PC-9 (cell line): ENCODE measurements at regions not wholly inside any gene's neighbourhood (a gene's known extent, or its start where the extent isn't known, plus 50 kb on each side); places are given as distances from the start of the nearest gene placed in this dataset.

Source experiments
- BruUV-seq: library from RNA; stranded (reverse); fragments of 400-500 nt; replicated peaks from 2 replicates; lab custom pipeline; 2021; lab: Mats Ljungman, UMichigan
- CTCF ChIA-PET: fragments of 300-600 bp; sonication (Branson Sonifier 250); formaldehyde crosslinking; loops from one replicate; lab custom pipeline; 2022; ENCODE audit warnings: antibody characterized with exemption; lab: Charles Lee
- POLR2A ChIA-PET: fragments of 300-600 bp; sonication (Branson Sonifier 250); formaldehyde crosslinking; loops from one replicate; lab custom pipeline; 2022; ENCODE audit warnings: antibody characterized with exemption; ENCODE audit not compliant: unreplicated experiment; lab: Charles Lee
- DNase-seq, 2 experiments: peaks; one replicate each; pipeline versions ENCODE4 v3.0.0 to v3.0.0-alpha.2; 2015 to 2022; ENCODE audit warnings: mixed read lengths in 1 of 2
- H2AFZ ChIP-seq: fragments of 200-600 bp; sonication (generic); 2 replicates; pipeline ENCODE4 v1.8.1; 2017; ENCODE audit warnings: antibody characterized with exemption
- H3F3A ChIP-seq: fragments of 200-600 bp; sonication (generic); 2 replicates; pipeline ENCODE4 v1.8.1; 2017; ENCODE audit warnings: antibody characterized with exemption, mild to moderate bottlenecking, low read depth; ENCODE audit not compliant: insufficient read depth
- H3K27ac ChIP-seq: fragments of 200-600 bp; sonication (generic); 2 replicates; pipeline ENCODE4 v1.6.1; 2016; ENCODE audit warnings: mixed run types
- H3K27me3 ChIP-seq: fragments of 200-600 bp; sonication (generic); 2 replicates; pipeline ENCODE4 v1.6.1; 2016; ENCODE audit warnings: low read depth, mixed run types; ENCODE audit not compliant: insufficient read depth
- H3K36me3 ChIP-seq: fragments of 200-600 bp; sonication (generic); 2 replicates; pipeline ENCODE4 v1.6.1; 2016; ENCODE audit warnings: low read depth, mixed run types
- H3K4me1 ChIP-seq: fragments of 200-600 bp; sonication (generic); replicated peaks from 2 replicates; pipeline ENCODE4 v1.6.1; 2016; ENCODE audit warnings: mixed run types; ENCODE audit not compliant: insufficient read depth
- H3K4me2 ChIP-seq: fragments of 200-600 bp; sonication (generic); 2 replicates; pipeline ENCODE4 v1.6.1; 2017; ENCODE audit warnings: mixed run types
- H3K4me3 ChIP-seq: fragments of 200-600 bp; sonication (generic); 2 replicates; pipeline ENCODE4 v1.6.1; 2016; ENCODE audit warnings: mixed run types
- H3K79me2 ChIP-seq: fragments of 200-600 bp; sonication (generic); 2 replicates; pipeline ENCODE4 v1.6.1; 2017; ENCODE audit warnings: low read depth, mixed run types
- H3K9me2 ChIP-seq: fragments of 200-600 bp; sonication (generic); 2 replicates; pipeline ENCODE4 v1.8.1; 2017; ENCODE audit warnings: mild to moderate bottlenecking; ENCODE audit not compliant: insufficient read depth
- H3K9me3 ChIP-seq: fragments of 200-600 bp; sonication (generic); 2 replicates; pipeline ENCODE4 v1.8.1; 2016; ENCODE audit warnings: low read depth; ENCODE audit not compliant: insufficient read depth
- H4K20me1 ChIP-seq: fragments of 200-600 bp; sonication (generic); 2 replicates; pipeline ENCODE4 v1.8.1; 2017; ENCODE audit not compliant: insufficient read depth
- EZH2 ChIP-seq: fragments of 200-600 bp; sonication (generic); IDR thresholded peaks from 2 replicates; pipeline ENCODE4 v1.8.0; 2017; ENCODE audit warnings: antibody characterized with exemption, low read depth
- intact Hi-C: fragments of 100-400 bp; cut with micrococcal nuclease; formaldehyde crosslinking; loops from one replicate; pipeline ENCODE4 v1.10.0; 2022; ENCODE audit not compliant: unreplicated experiment
- TF ChIP-seq, protein P1 (sequence below): fragments of 200-600 bp; sonication (generic); conservative IDR thresholded peaks from 2 replicates; pipeline ENCODE4 v1.6.1; 2017; ENCODE audit warnings: mixed run types, antibody characterized with exemption, mild to moderate bottlenecking, moderate library complexity

- Histone ChIP-seq H4K20me1 (no peaks in the 10 kb centered on the region), H3K9me3 (no peaks in the 10 kb centered on the region), H3K27me3 (no peaks in the 10 kb centered on the region), H3F3A (no peaks in the 10 kb centered on the region), H3K4me1 (peaks cover 5% of the 10 kb centered on the region; the same call in 1 of the 2 replicates), H3K27ac (no peak overlapping the region), H3K4me3 (no peak overlapping the region), H3K4me2 (no peak overlapping the region), H3K9me2 (no peaks in the 10 kb centered on the region), H2AFZ (no peak overlapping the region), H3K79me2 (no peaks in the 10 kb centered on the region), H3K36me3 (no peaks in the 10 kb centered on the region)
- ChIA-PET POLR2A (no interaction called here), CTCF (no interaction called here)
- DNase-seq, result no peak
- intact Hi-C loops, result no loop called here
- no TSS peak for BruUV-seq
- TF ChIP-seq EZH2, result no peak
- TF ChIP-seq, protein P1, sequence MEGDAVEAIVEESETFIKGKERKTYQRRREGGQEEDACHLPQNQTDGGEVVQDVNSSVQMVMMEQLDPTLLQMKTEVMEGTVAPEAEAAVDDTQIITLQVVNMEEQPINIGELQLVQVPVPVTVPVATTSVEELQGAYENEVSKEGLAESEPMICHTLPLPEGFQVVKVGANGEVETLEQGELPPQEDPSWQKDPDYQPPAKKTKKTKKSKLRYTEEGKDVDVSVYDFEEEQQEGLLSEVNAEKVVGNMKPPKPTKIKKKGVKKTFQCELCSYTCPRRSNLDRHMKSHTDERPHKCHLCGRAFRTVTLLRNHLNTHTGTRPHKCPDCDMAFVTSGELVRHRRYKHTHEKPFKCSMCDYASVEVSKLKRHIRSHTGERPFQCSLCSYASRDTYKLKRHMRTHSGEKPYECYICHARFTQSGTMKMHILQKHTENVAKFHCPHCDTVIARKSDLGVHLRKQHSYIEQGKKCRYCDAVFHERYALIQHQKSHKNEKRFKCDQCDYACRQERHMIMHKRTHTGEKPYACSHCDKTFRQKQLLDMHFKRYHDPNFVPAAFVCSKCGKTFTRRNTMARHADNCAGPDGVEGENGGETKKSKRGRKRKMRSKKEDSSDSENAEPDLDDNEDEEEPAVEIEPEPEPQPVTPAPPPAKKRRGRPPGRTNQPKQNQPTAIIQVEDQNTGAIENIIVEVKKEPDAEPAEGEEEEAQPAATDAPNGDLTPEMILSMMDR, result no peak
Observed at GRCh38 chr20:51135926-51136715, 113.2 kb upstream of the KCNG1 start.

DNA sequence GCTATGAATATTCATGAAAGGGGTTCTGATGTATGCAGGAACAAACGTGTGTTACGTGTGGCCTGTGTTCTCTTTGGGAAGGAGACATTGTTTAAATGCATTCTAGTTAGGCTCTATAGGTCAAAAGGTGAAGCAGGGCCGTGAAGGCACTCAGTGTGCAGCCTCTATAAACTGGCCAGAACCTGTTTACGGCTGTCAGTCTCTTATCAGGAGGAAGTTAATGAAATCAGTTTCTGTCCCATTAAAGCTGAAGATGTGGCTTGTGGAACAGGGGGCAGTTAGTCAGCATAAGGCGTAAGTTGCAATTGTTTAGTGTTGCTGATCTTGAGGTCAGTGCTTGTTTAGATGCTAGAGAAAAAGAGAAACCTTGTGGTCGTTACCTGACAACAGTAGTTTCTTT, 111.5 kb upstream of the KCNG1 start:
- Histone ChIP-seq H3K27ac (no peak overlapping the region), H3K36me3 (no peaks in the 10 kb centered on the region), H4K20me1 (no peaks in the 10 kb centered on the region), H3K4me1 (peaks cover 5% of the 10 kb centered on the region; the same call in 1 of the 2 replicates), H3K4me2 (no peak overlapping the region), H3K9me2 (no peaks in the 10 kb centered on the region), H3K9me3 (no peaks in the 10 kb centered on the region), H3K27me3 (no peaks in the 10 kb centered on the region), H3F3A (no peaks in the 10 kb centered on the region), H3K79me2 (no peaks in the 10 kb centered on the region), H3K4me3 (no peak overlapping the region), H2AFZ (no peak overlapping the region)
- BruUV-seq, result no TSS peak
- intact Hi-C loops, result no loop called here
- ChIA-PET CTCF (no interaction called here), POLR2A (no interaction called here)
- TF ChIP-seq EZH2, result no peak
- TF ChIP-seq, protein P1, result no peak
- DNase-seq, result no peak

DNA sequence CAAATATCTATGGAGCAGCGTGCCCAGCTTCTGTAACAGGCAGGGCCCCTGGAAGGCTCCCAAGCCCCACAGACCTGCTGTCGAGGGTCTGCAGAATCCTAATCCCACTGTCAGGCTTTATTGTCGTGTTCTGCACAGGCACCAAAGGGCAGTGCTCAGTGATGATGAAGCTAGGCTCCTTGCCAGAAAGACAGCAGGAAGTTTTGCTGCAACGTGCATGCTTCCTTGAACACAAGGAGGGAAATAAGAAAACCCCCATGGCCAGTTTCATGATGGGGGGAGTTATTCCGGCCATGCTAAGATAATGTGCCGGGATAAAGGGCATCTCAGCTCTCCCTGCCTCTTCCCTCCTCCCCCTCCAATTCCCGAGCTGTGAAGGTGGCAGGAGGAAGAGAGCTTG, 109.4 kb upstream of the KCNG1 start:
- no peaks in the 10 kb centered on the region for H3K36me3 ChIP-seq
- DNase-seq, result no peak
- H3K27me3 ChIP-seq, result no peaks in the 10 kb centered on the region

More for the DNA sequence above, 109.4 kb upstream of the KCNG1 start:
- BruUV-seq, result no TSS peak
- no peaks in the 10 kb centered on the region for H3K79me2 ChIP-seq
- no peak for TF ChIP-seq EZH2
- TF ChIP-seq, protein P1, result no peak
- H3K4me3 ChIP-seq, result no peak overlapping the region
- H3K4me2 ChIP-seq, result no peak overlapping the region
- no peak overlapping the region for H2AFZ ChIP-seq
- H3F3A ChIP-seq, result peaks cover 4% of the 10 kb centered on the region; the same call in 1 of the 2 replicates
- intact Hi-C loops, result no loop called here
- ChIA-PET POLR2A (no interaction called here), CTCF (no interaction called here)
- H3K9me3 ChIP-seq, result no peaks in the 10 kb centered on the region
- H3K27ac ChIP-seq, result no peak overlapping the region
- H4K20me1 ChIP-seq, result no peaks in the 10 kb centered on the region
- H3K9me2 ChIP-seq, result no peaks in the 10 kb centered on the region
- peaks cover 26% of the 10 kb centered on the region for H3K4me1 ChIP-seq
